HCT116 (cell line): ENCODE measurements at regions not wholly inside any gene's neighbourhood (a gene's known extent, or its start where the extent isn't known, plus 50 kb on each side); places are given as distances from the start of the nearest gene placed in this dataset.

Source experiments
- ATAC-seq: fragments of 200-7000 bp; cut with Tn5 transposase; 2 replicates; pipeline ENCODE4 v1.9.1; 2020; ENCODE audit warnings: mild to moderate bottlenecking, moderate library complexity
- BruUV-seq: library from RNA; stranded (reverse); fragments of 400-500 nt; replicated peaks from 2 replicates; lab custom pipeline; 2021; lab: Mats Ljungman, UMichigan
- CTCF ChIA-PET: fragments of 300-600 bp; sonication (Branson Sonifier 250); formaldehyde crosslinking; loops from one replicate; lab custom pipeline; 2021; ENCODE audit warnings: antibody characterized with exemption; lab: Charles Lee
- POLR2A ChIA-PET: fragments of 300-600, 350-600 bp; sonication (Branson Sonifier 250); formaldehyde crosslinking; loops from one replicate; lab custom pipeline; 2021; ENCODE audit warnings: antibody characterized with exemption; lab: Charles Lee
- RAD21 ChIA-PET, 2 experiments: fragments of 300-600 bp; sonication (Branson Sonifier 250); formaldehyde crosslinking; loops; one replicate each; lab custom pipeline; 2023; ENCODE audit warnings: low total read pairs in 2 of 2; ENCODE audit not compliant: uncharacterized antibody in 2 of 2, unreplicated experiment in 2 of 2, low non-redundant PET in 1 of 2; lab: Charles Lee
- DNase-seq: peaks from one replicate; pipeline ENCODE4 v3.0.0-alpha.2; 2010; ENCODE audit warnings: low read depth, low spot score
- H2AFZ ChIP-seq: fragments of 200-600 bp; shearing (Covaris generic), sonication (generic); 2 replicates; pipeline ENCODE4 v1.6.1; 2017; ENCODE audit warnings: low read depth, mixed run types, mixed read lengths, antibody characterized with exemption, low read length; ENCODE audit not compliant: poor library complexity, severe bottlenecking
- H3K27ac ChIP-seq: 2 replicates; pipeline ENCODE4 v1.5.1; 2012; ENCODE audit warnings: low read depth, low read length
- H3K27me3 ChIP-seq: fragments of 200-600 bp; sonication (generic); 2 replicates; pipeline ENCODE4 v1.6.1; 2016; ENCODE audit warnings: mixed run types, low read length, mixed read lengths; ENCODE audit not compliant: insufficient read depth
- H3K36me3 ChIP-seq, 2 experiments: fragments of 200-500 bp in 1 of 2; fragments of 200-600 bp in 1 of 2; sonication (Bioruptor generic) in 1 of 2; sonication (generic) in 1 of 2; 2 replicates each; pipeline versions ENCODE4 v1.5.1 to v1.6.1; 2014 to 2016; ENCODE audit warnings: low read length in 2 of 2, inconsistent platforms in 1 of 2, mixed read lengths in 1 of 2, mixed run types in 1 of 2; ENCODE audit not compliant: insufficient read depth in 2 of 2, control insufficient read depth in 1 of 2
- H3K4me1 ChIP-seq, 2 experiments: fragments of 200-600 bp in 1 of 2; sonication (generic) in 1 of 2; 2 replicates each; pipeline versions ENCODE4 v1.5.1 to v1.6.1; 2012 to 2017; ENCODE audit warnings: low read length in 2 of 2, inconsistent platforms in 1 of 2, mild to moderate bottlenecking in 1 of 2, mixed read lengths in 1 of 2, mixed run types in 1 of 2, moderate library complexity in 1 of 2; ENCODE audit not compliant: insufficient read depth in 2 of 2, control insufficient read depth in 1 of 2
- H3K4me2 ChIP-seq: fragments of 200-600 bp; sonication (generic); 2 replicates; pipeline ENCODE4 v1.6.1; 2017; ENCODE audit warnings: mixed run types, low read length, mixed read lengths
- H3K4me3 ChIP-seq, 2 experiments: fragments of 200-600 bp in 1 of 2; sonication (generic) in 1 of 2; replicated peaks in 1 of 2; 2 replicates each; pipeline ENCODE4 v1.5.1; 2011 to 2016; ENCODE audit warnings: low read length in 2 of 2, control low read depth in 1 of 2, low read depth in 1 of 2, mild to moderate bottlenecking in 1 of 2, mixed read lengths in 1 of 2, mixed run types in 1 of 2
- H3K79me2 ChIP-seq: fragments of 200-600 bp; sonication (generic); 2 replicates; pipeline ENCODE4 v1.6.1; 2017; ENCODE audit warnings: mild to moderate bottlenecking, mixed run types, low read length, moderate library complexity, mixed read lengths; ENCODE audit not compliant: insufficient read depth
- H3K9ac ChIP-seq: fragments of 200-600 bp; sonication (generic); 2 replicates; pipeline ENCODE4 v1.6.1; 2016; ENCODE audit warnings: low read length, mixed read lengths
- H3K9me2 ChIP-seq: fragments of 200-600 bp; sonication (generic), shearing (Covaris generic); 2 replicates; pipeline ENCODE4 v1.6.1; 2017; ENCODE audit warnings: mixed run types, mild to moderate bottlenecking, moderate library complexity; ENCODE audit not compliant: insufficient read depth
- H3K9me3 ChIP-seq, 2 experiments: fragments of 200-500 bp in 1 of 2; fragments of 200-600 bp in 1 of 2; sonication (Bioruptor generic) in 1 of 2; sonication (generic) in 1 of 2; 2 replicates each; pipeline ENCODE4 v1.6.1; 2014 to 2017; ENCODE audit warnings: low read length in 2 of 2, mixed read lengths in 2 of 2, inconsistent platforms in 1 of 2, low read depth in 1 of 2, mild to moderate bottlenecking in 1 of 2, mixed run types in 1 of 2, moderate library complexity in 1 of 2; ENCODE audit not compliant: control insufficient read depth in 1 of 2, insufficient read depth in 1 of 2
- H4K20me1 ChIP-seq: fragments of 200-600 bp; sonication (generic), shearing (Covaris generic); 2 replicates; pipeline ENCODE4 v1.6.1; 2017; ENCODE audit warnings: mixed run types, mild to moderate bottlenecking, moderate library complexity; ENCODE audit not compliant: insufficient read depth
- ATF3 ChIP-seq: IDR thresholded peaks from 2 replicates; pipeline ENCODE4 v1.6.1; 2012
- CBX3 ChIP-seq: IDR thresholded peaks from 2 replicates; pipeline ENCODE4 v1.6.1; 2012; ENCODE audit warnings: low read depth
- EGR1 ChIP-seq: IDR thresholded peaks from 2 replicates; pipeline ENCODE4 v1.6.1; 2012; ENCODE audit warnings: low read depth
- EZH2 ChIP-seq: fragments of 200-600 bp; sonication (generic); IDR thresholded peaks from 2 replicates; pipeline ENCODE4 v1.6.1; 2017; ENCODE audit warnings: antibody characterized with exemption, mixed run types
- EZH2phosphoT487 ChIP-seq: fragments of 200-600 bp; IDR thresholded peaks from 2 replicates; pipeline ENCODE4 v1.6.1; 2018; ENCODE audit warnings: antibody characterized with exemption, borderline replicate concordance
- FOSL1 ChIP-seq: IDR thresholded peaks from 2 replicates; pipeline ENCODE4 v1.6.1; 2012; ENCODE audit warnings: low read depth
- MAX ChIP-seq: IDR thresholded peaks from 2 replicates; pipeline ENCODE4 v1.6.1; 2012
- POLR2A ChIP-seq: IDR thresholded peaks from 2 replicates; pipeline ENCODE4 v1.7.0; 2011; ENCODE audit warnings: borderline replicate concordance; ENCODE audit not compliant: insufficient read depth, insufficient read length; ENCODE audit errors: extremely low read depth
- POLR2AphosphoS5 ChIP-seq: IDR thresholded peaks from 2 replicates; pipeline ENCODE4 v1.6.1; 2011; ENCODE audit warnings: mild to moderate bottlenecking, low read depth, low read length, moderate library complexity
- RAD21 ChIP-seq: IDR thresholded peaks from 2 replicates; pipeline ENCODE4 v1.6.1; 2012; ENCODE audit warnings: low read depth, mild to moderate bottlenecking
- SIN3A ChIP-seq: IDR thresholded peaks from 2 replicates; pipeline ENCODE4 v1.6.1; 2012; ENCODE audit warnings: low read depth
- SRF ChIP-seq: IDR thresholded peaks from 2 replicates; pipeline ENCODE4 v1.6.1; 2012; ENCODE audit warnings: low read depth
- YY1 ChIP-seq: IDR thresholded peaks from 2 replicates; pipeline ENCODE4 v1.6.1; 2011; ENCODE audit warnings: low read length, low read depth, moderate library complexity, mild to moderate bottlenecking; ENCODE audit not compliant: insufficient replicate concordance; ENCODE audit errors: extremely low read depth
- ZBTB33 ChIP-seq: IDR thresholded peaks from 2 replicates; pipeline ENCODE4 v1.6.1; 2011; ENCODE audit warnings: mild to moderate bottlenecking, low read length, moderate library complexity; ENCODE audit not compliant: insufficient replicate concordance; ENCODE audit errors: extremely low read depth
- ZFX ChIP-seq: fragments of 450-650 bp; IDR thresholded peaks from 2 replicates; pipeline ENCODE4 v1.6.1; 2017
- ZNF274 ChIP-seq: fragments of 200-500 bp; sonication (Bioruptor generic); IDR thresholded peaks from 2 replicates; pipeline ENCODE4 v1.6.1; 2014; ENCODE audit warnings: mild to moderate bottlenecking, low read depth, low read length, inconsistent platforms
- intact Hi-C: fragments of 100-400 bp; cut with micrococcal nuclease; formaldehyde crosslinking; loops from 2 replicates; pipeline ENCODE4 v1.10.0; 2022

- H3K9me3 ChIP-seq, result no peaks in the 10 kb centered on the region
- DNase-seq (no peak), ATAC-seq (no peak)
- ChIA-PET POLR2A (no interaction called here), CTCF (no interaction called here), RAD21 (no interaction called here)
- intact Hi-C loops, result no loop called here
- H3K4me2 ChIP-seq, result no peak overlapping the region
- H3K79me2 ChIP-seq, result no peaks in the 10 kb centered on the region
- H3K9me2 ChIP-seq, result no peaks in the 10 kb centered on the region
- H3K27ac ChIP-seq, result no peak overlapping the region
- H4K20me1 ChIP-seq, result no peaks in the 10 kb centered on the region
- peaks cover 7 to 13% of the 10 kb centered on the region in 2 experiments for H3K4me1 ChIP-seq
- TF ChIP-seq ZBTB33, result no peak
- TF ChIP-seq POLR2AphosphoS5, result no peak
- TF ChIP-seq SIN3A, result no peak
- TF ChIP-seq ZNF274, result no peak
- no peak for TF ChIP-seq EZH2phosphoT487
- TF ChIP-seq, all 23 proteins: peak for 0
- H2AFZ ChIP-seq, result no peak overlapping the region
- H3K4me3 ChIP-seq, result no peak overlapping the region
- H3K9ac ChIP-seq, result no peak overlapping the region
- H3K27me3 ChIP-seq, result no peaks in the 10 kb centered on the region
- no TSS peak for BruUV-seq
- no peaks in the 10 kb centered on the region for H3K36me3 ChIP-seq
Observed at GRCh38 chr11:116567721-116568242, 205.0 kb downstream of the BUD13 start.

- BruUV-seq, result no TSS peak
- RAD21 ChIA-PET, result no interaction called here
- TF ChIP-seq YY1, result no peak
- no peak for TF ChIP-seq CBX3
- TF ChIP-seq ATF3, result no peak
- TF ChIP-seq FOSL1, result no peak
- no peak for TF ChIP-seq ZBTB33
- TF ChIP-seq ZNF274, result no peak
- TF ChIP-seq RAD21, result no peak
- no peak for TF ChIP-seq POLR2A
- no peak for TF ChIP-seq EGR1
- no peak for TF ChIP-seq ZFX
- TF ChIP-seq EZH2, result no peak
- no peak for TF ChIP-seq MAX
- no peak for TF ChIP-seq SRF
Observed at GRCh38 chr11:116563712-116564047, 209.1 kb downstream of the BUD13 start.

More at GRCh38 chr11:116563712-116564047, 209.1 kb downstream of the BUD13 start:
- Histone ChIP-seq H3K36me3 (no peaks in the 10 kb centered on the region), H3K9ac (no peak overlapping the region), H3K9me3 (no peaks in the 10 kb centered on the region), H3K79me2 (no peaks in the 10 kb centered on the region), H3K4me3 (no peak overlapping the region), H3K27me3 (peaks cover 5% of the 10 kb centered on the region; the same call in 1 of the 2 replicates), H3K9me2 (no peaks in the 10 kb centered on the region), H3K4me2 (peak overlapping the region; percentile 35), H3K27ac (no peak overlapping the region), H4K20me1 (no peaks in the 10 kb centered on the region), H3K4me1 (peaks cover 7 to 16% of the 10 kb centered on the region in 2 experiments), H2AFZ (no peak overlapping the region)
- ChIA-PET POLR2A (no interaction called here), CTCF (no interaction called here)
- peak; percentile 25; the same call in 1 of the 2 replicates for ATAC-seq
- intact Hi-C loops, result no loop called here
- no peak for DNase-seq
